ENCODE measurements at regions not wholly inside any gene's neighbourhood (a gene's known extent, or its start where the extent isn't known, plus 50 kb on each side); places are given as distances from the start of the nearest gene placed in this dataset.

DNA sequence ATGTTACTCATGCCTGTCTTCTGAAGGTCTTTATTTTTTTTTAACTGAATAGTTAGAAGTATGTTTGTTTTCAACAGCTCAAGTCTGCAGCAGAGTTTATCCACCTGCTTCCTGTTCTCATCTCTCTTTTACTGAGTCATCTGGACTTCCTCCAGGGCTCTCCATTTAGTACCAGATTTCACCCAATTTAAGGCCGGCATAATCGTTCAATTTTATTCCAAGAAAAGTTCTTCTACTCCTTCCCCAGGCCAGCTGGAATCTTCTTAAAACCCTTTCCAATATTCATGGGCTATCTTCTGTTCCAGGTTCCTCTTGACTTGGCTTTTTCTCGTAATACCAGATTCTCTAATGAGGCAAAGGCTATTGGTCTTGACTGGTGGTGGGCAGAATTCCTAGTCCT lies 79.0 kb upstream of the LAMA2 start:
- TF ChIP-seq CTCF (IDR thresholded peaks at IDR 0.05; ENCODE audit: insufficient read depth, low read length, poor library complexity, severe bottlenecking) (no peak), EZH2phosphoT487 (conservative IDR thresholded peaks at IDR 0.05; ENCODE audit: low read length) (no peak)
